ENCODE measurements at regions not wholly inside any gene's neighbourhood (a gene's known extent, or its start where the extent isn't known, plus 50 kb on each side); places are given as distances from the start of the nearest gene placed in this dataset.

- TF ChIP-seq CTCF (IDR thresholded peaks at IDR 0.05; ENCODE audit: low read length) (no peak), EZH2 (optimal IDR thresholded peaks at IDR 0.05; ENCODE audit: low read depth, low read length) (no peak)
Measured at GRCh38 chr18:1026930-1027329, 122.3 kb downstream of the ADCYAP1 start.
